WTC11 (cell line): ENCODE measurements at regions not wholly inside any gene's neighbourhood (a gene's known extent, or its start where the extent isn't known, plus 50 kb on each side); places are given as distances from the start of the nearest gene placed in this dataset.

Experiments
- ATAC-seq: fragments of 200-7000 bp; cut with Tn5 transposase; 2 replicates; pipeline ENCODE4 v1.10.0; 2021; ENCODE audit warnings: mild to moderate bottlenecking, moderate library complexity
- CTCF ChIA-PET: fragments of 300-600 bp; sonication (Branson Sonifier 250); formaldehyde crosslinking; loops from one replicate; lab custom pipeline; 2021; ENCODE audit warnings: antibody characterized with exemption; lab: Charles Lee
- POLR2A ChIA-PET: fragments of 350-600 bp; sonication (Branson Sonifier 250); formaldehyde crosslinking; loops from one replicate; lab custom pipeline; 2021; ENCODE audit warnings: antibody characterized with exemption; lab: Charles Lee
- DNase-seq: peaks from one replicate; pipeline ENCODE4 v3.0.0; 2021; ENCODE audit warnings: low spot score
- H3K27ac Mint-ChIP-seq: 2 replicates; pipeline ENCODE4 v1.8.0; 2021; ENCODE audit warnings: mixed read lengths
- H3K27me3 Mint-ChIP-seq: 2 replicates; pipeline ENCODE4 v1.8.0; 2021; ENCODE audit warnings: low read depth, mild to moderate bottlenecking, moderate library complexity, mixed read lengths
- H3K36me3 Mint-ChIP-seq: 2 replicates; pipeline ENCODE4 v1.8.0; 2021; ENCODE audit warnings: mixed read lengths
- H3K4me1 Mint-ChIP-seq: 2 replicates; pipeline ENCODE4 v1.8.0; 2022; ENCODE audit warnings: mixed read lengths
- H3K4me3 Mint-ChIP-seq: 2 replicates; pipeline ENCODE4 v1.8.0; 2021; ENCODE audit warnings: mild to moderate bottlenecking, moderate library complexity, mixed read lengths
- H3K9me3 Mint-ChIP-seq: 2 replicates; pipeline ENCODE4 v1.8.0; 2021; ENCODE audit warnings: mixed read lengths
- ATF2 ChIP-seq: sonication (generic); formaldehyde crosslinking; IDR thresholded peaks from 2 replicates; pipeline ENCODE4 v1.8.1; 2022; ENCODE audit warnings: low read depth, missing genetic modification reagents, borderline replicate concordance
- CDX4 ChIP-seq: fragments of 250-450 bp; sonication (Bioruptor Pico); IDR thresholded peaks from 2 replicates; pipeline ENCODE4 v1.9.0; 2021; ENCODE audit warnings: moderate library complexity, mild to moderate bottlenecking, inconsistent platforms, borderline replicate concordance
- CTCF ChIP-seq: fragments of 200-600 bp; IDR thresholded peaks from 2 replicates; pipeline ENCODE4 v1.8.0; 2022; ENCODE audit warnings: antibody characterized with exemption
- ESRRA ChIP-seq: sonication (generic); formaldehyde crosslinking; IDR thresholded peaks from 2 replicates; pipeline ENCODE4 v1.8.1; 2022; ENCODE audit warnings: mild to moderate bottlenecking, missing genetic modification reagents, borderline replicate concordance
- FOXK1 ChIP-seq: sonication (generic); formaldehyde crosslinking; IDR thresholded peaks from 2 replicates; pipeline ENCODE4 v1.8.0; 2022; ENCODE audit warnings: mild to moderate bottlenecking, moderate library complexity, missing genetic modification reagents
- FOXP1 ChIP-seq: sonication (generic); formaldehyde crosslinking; IDR thresholded peaks from 2 replicates; pipeline ENCODE4 v1.8.0; 2022; ENCODE audit warnings: missing genetic modification reagents, mild to moderate bottlenecking, moderate library complexity, borderline replicate concordance
- GRHL2 ChIP-seq: fragments of 250-450 bp; sonication (Bioruptor Pico); IDR thresholded peaks from 2 replicates; pipeline ENCODE4 v1.8.0; 2022; ENCODE audit warnings: mild to moderate bottlenecking, moderate library complexity; ENCODE audit not compliant: insufficient replicate concordance, severe bottlenecking
- NFYB ChIP-seq: sonication (generic); formaldehyde crosslinking; conservative IDR thresholded peaks from 2 replicates; pipeline ENCODE4 v1.8.0; 2022; ENCODE audit warnings: low read depth, missing genetic modification reagents
- SP1 ChIP-seq: sonication (generic); formaldehyde crosslinking; conservative IDR thresholded peaks from 2 replicates; pipeline ENCODE4 v1.8.1; 2022; ENCODE audit warnings: missing genetic modification reagents
- TEAD1 ChIP-seq: sonication (generic); formaldehyde crosslinking; IDR thresholded peaks from 2 replicates; pipeline ENCODE4 v1.8.0; 2022; ENCODE audit warnings: mild to moderate bottlenecking, missing genetic modification reagents
- ZMAT4 ChIP-seq: fragments of 250-450 bp; sonication (Bioruptor Pico); IDR thresholded peaks from 2 replicates; pipeline ENCODE4 v1.9.0; 2021; ENCODE audit warnings: mild to moderate bottlenecking
- ZNF219 ChIP-seq: sonication (generic); formaldehyde crosslinking; IDR thresholded peaks from 2 replicates; pipeline ENCODE4 v1.8.0; 2023; ENCODE audit warnings: missing genetic modification reagents, mild to moderate bottlenecking, borderline replicate concordance
- ZNF232 ChIP-seq: sonication (generic); formaldehyde crosslinking; IDR thresholded peaks from 2 replicates; pipeline ENCODE4 v1.8.0; 2022; ENCODE audit warnings: mild to moderate bottlenecking, missing genetic modification reagents
- ZNF532 ChIP-seq: fragments of 250-450 bp; sonication (Bioruptor Pico); IDR thresholded peaks from 2 replicates; pipeline ENCODE4 v1.9.0; 2021; ENCODE audit warnings: mild to moderate bottlenecking, borderline replicate concordance
- TF ChIP-seq, protein P1 (sequence below): fragments of 250-450 bp; sonication (Bioruptor Pico); conservative IDR thresholded peaks from 2 replicates; pipeline ENCODE4 v1.9.0; 2021; ENCODE audit warnings: mild to moderate bottlenecking
- TF ChIP-seq, protein P2 (sequence below): sonication (generic); formaldehyde crosslinking; IDR thresholded peaks from 2 replicates; pipeline ENCODE4 v1.8.0; 2023; ENCODE audit warnings: missing genetic modification reagents
- TF ChIP-seq, protein P3 (sequence below): sonication (generic); formaldehyde crosslinking; IDR thresholded peaks from 2 replicates; pipeline ENCODE4 v1.8.0; 2023; ENCODE audit warnings: missing genetic modification reagents, mild to moderate bottlenecking, borderline replicate concordance

DNA sequence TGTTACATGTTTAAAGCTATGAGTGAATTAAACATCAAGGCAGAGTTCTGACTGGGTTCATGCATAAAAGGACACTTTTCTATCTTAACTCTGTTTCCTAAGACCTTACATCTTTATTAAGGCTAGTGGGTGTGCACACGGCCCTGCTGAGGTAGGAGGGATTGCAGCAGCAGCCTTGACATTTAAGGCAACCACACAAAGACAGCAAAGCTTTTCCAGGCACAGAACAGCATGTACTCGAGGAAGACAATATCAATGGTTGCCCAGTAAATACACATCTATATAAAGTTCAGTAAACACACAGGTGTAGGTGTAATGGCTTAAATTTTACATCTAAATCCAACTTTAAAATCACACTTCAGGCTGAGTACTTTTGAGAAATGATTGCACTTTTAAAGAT is 79.8 kb upstream of the LOC128125822 start:
- POLR2A ChIA-PET, result no interaction called here
- H3K36me3 Mint-ChIP-seq, result no peaks in the 10 kb centered on the region
- no peak overlapping the region for H3K4me3 Mint-ChIP-seq
- H3K27ac Mint-ChIP-seq, result no peak overlapping the region
- no peak for DNase-seq
- peaks cover 3% of the 10 kb centered on the region; the same call in 1 of the 2 replicates for H3K9me3 Mint-ChIP-seq
- H3K4me1 Mint-ChIP-seq, result peaks cover 6% of the 10 kb centered on the region; the same call in 1 of the 2 replicates
- no peak for ATAC-seq
- TF ChIP-seq SP1 (CRISPR knock-in tag), result no peak
- TF ChIP-seq TEAD1 (CRISPR knock-in tag), result no peak
- no peak for TF ChIP-seq ESRRA (CRISPR knock-in tag)
- TF ChIP-seq, protein P1, sequence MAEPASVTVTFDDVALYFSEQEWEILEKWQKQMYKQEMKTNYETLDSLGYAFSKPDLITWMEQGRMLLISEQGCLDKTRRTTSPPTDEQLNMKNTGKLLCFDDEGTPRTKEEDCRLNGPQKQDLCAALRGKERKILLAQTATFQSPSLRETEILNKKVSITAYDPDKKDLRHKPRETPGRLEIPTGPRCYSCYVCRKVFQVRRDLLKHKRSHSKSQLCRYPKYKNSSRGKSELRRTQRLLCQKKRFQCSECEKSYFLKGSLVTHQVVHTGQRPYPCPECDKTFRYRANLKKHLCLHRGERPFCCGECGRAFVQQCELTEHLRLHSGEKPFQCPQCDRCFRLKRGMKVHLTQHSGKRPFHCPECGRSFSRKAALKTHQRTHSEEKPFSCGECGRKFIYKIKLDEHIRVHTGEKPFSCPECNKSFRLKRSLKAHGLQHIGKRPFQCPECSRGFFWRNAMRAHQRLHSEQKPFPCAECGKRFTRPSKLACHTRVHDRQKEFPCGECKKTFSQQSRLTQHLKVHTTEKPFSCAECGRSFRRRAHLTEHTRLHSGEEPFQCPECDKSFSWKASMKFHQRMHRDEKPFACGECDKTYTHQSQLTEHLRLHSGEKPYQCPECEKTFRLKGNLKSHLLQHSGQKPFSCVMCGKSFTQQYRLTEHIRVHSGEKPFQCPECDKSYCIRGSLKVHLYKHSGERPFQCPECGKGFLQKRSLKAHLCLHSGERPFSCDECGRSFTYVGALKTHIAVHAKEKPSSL (CRISPR knock-in tag), result no peak
- TF ChIP-seq ZMAT4 (CRISPR knock-in tag), result no peak
- TF ChIP-seq ZNF532 (CRISPR knock-in tag), result no peak
- TF ChIP-seq ZNF232 (CRISPR knock-in tag), result no peak
- TF ChIP-seq GRHL2 (CRISPR knock-in tag), result no peak
- TF ChIP-seq, protein P2, sequence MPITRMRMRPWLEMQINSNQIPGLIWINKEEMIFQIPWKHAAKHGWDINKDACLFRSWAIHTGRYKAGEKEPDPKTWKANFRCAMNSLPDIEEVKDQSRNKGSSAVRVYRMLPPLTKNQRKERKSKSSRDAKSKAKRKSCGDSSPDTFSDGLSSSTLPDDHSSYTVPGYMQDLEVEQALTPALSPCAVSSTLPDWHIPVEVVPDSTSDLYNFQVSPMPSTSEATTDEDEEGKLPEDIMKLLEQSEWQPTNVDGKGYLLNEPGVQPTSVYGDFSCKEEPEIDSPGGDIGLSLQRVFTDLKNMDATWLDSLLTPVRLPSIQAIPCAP (CRISPR knock-in tag), result no peak
- no peak for TF ChIP-seq CTCF
- no peak for TF ChIP-seq FOXK1
- TF ChIP-seq ATF2, result no peak
- TF ChIP-seq CDX4 (CRISPR knock-in tag), result no peak
- TF ChIP-seq NFYB (CRISPR knock-in tag), result no peak
- TF ChIP-seq, protein P3, sequence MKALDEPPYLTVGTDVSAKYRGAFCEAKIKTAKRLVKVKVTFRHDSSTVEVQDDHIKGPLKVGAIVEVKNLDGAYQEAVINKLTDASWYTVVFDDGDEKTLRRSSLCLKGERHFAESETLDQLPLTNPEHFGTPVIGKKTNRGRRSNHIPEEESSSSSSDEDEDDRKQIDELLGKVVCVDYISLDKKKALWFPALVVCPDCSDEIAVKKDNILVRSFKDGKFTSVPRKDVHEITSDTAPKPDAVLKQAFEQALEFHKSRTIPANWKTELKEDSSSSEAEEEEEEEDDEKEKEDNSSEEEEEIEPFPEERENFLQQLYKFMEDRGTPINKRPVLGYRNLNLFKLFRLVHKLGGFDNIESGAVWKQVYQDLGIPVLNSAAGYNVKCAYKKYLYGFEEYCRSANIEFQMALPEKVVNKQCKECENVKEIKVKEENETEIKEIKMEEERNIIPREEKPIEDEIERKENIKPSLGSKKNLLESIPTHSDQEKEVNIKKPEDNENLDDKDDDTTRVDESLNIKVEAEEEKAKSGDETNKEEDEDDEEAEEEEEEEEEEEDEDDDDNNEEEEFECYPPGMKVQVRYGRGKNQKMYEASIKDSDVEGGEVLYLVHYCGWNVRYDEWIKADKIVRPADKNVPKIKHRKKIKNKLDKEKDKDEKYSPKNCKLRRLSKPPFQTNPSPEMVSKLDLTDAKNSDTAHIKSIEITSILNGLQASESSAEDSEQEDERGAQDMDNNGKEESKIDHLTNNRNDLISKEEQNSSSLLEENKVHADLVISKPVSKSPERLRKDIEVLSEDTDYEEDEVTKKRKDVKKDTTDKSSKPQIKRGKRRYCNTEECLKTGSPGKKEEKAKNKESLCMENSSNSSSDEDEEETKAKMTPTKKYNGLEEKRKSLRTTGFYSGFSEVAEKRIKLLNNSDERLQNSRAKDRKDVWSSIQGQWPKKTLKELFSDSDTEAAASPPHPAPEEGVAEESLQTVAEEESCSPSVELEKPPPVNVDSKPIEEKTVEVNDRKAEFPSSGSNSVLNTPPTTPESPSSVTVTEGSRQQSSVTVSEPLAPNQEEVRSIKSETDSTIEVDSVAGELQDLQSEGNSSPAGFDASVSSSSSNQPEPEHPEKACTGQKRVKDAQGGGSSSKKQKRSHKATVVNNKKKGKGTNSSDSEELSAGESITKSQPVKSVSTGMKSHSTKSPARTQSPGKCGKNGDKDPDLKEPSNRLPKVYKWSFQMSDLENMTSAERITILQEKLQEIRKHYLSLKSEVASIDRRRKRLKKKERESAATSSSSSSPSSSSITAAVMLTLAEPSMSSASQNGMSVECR (CRISPR knock-in tag), result no peak
- TF ChIP-seq FOXP1, result no peak
- no peak for TF ChIP-seq ZNF219
- TF ChIP-seq, all 79 proteins: peak for 0
- H3K27me3 Mint-ChIP-seq, result no peaks in the 10 kb centered on the region
- CTCF ChIA-PET, result no interaction called here
